GM12874 (cell line): ENCODE measurements at regions not wholly inside any gene's neighbourhood (a gene's known extent, or its start where the extent isn't known, plus 50 kb on each side); places are given as distances from the start of the nearest gene placed in this dataset.

Experiments
- TF ChIP-seq, protein P1 (sequence below): IDR thresholded peaks from 2 replicates; pipeline ENCODE4 v1.5.1; 2011; ENCODE audit warnings: low read depth, mild to moderate bottlenecking, control low read depth, low read length, moderate library complexity; ENCODE audit not compliant: insufficient read depth

GRCh38 chr3:16070707-16071106 is 103.8 kb upstream of the GALNT15 start:
- TF ChIP-seq, protein P1, sequence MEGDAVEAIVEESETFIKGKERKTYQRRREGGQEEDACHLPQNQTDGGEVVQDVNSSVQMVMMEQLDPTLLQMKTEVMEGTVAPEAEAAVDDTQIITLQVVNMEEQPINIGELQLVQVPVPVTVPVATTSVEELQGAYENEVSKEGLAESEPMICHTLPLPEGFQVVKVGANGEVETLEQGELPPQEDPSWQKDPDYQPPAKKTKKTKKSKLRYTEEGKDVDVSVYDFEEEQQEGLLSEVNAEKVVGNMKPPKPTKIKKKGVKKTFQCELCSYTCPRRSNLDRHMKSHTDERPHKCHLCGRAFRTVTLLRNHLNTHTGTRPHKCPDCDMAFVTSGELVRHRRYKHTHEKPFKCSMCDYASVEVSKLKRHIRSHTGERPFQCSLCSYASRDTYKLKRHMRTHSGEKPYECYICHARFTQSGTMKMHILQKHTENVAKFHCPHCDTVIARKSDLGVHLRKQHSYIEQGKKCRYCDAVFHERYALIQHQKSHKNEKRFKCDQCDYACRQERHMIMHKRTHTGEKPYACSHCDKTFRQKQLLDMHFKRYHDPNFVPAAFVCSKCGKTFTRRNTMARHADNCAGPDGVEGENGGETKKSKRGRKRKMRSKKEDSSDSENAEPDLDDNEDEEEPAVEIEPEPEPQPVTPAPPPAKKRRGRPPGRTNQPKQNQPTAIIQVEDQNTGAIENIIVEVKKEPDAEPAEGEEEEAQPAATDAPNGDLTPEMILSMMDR: no peak

GRCh38 chr3:16071206-16071605 is 103.3 kb upstream of the GALNT15 start:
- TF ChIP-seq, protein P1: no peak

- TF ChIP-seq, protein P1: no peak
Measured at GRCh38 chr3:16072420-16073110, 101.9 kb upstream of the GALNT15 start.

GRCh38 chr3:16073203-16073602 is 101.3 kb upstream of the GALNT15 start:
- TF ChIP-seq, protein P1: no peak

- TF ChIP-seq, protein P1: no peak
Measured at GRCh38 chr3:16075647-16076046, 98.8 kb upstream of the GALNT15 start.

- TF ChIP-seq, protein P1: no peak
Measured at GRCh38 chr3:16076564-16076963, 97.9 kb upstream of the GALNT15 start.

- TF ChIP-seq, protein P1: no peak
Measured at GRCh38 chr3:16079519-16079918, 95.0 kb upstream of the GALNT15 start.

- TF ChIP-seq, protein P1: no peak
Measured at GRCh38 chr3:16081661-16082060, 92.8 kb upstream of the GALNT15 start.
